ENCODE measurements at regions not wholly inside any gene's neighbourhood (a gene's known extent, or its start where the extent isn't known, plus 50 kb on each side); places are given as distances from the start of the nearest gene placed in this dataset.
A peak's percentile ranks its signal among the peaks of the same experiment; 100 is the strongest.

DNA sequence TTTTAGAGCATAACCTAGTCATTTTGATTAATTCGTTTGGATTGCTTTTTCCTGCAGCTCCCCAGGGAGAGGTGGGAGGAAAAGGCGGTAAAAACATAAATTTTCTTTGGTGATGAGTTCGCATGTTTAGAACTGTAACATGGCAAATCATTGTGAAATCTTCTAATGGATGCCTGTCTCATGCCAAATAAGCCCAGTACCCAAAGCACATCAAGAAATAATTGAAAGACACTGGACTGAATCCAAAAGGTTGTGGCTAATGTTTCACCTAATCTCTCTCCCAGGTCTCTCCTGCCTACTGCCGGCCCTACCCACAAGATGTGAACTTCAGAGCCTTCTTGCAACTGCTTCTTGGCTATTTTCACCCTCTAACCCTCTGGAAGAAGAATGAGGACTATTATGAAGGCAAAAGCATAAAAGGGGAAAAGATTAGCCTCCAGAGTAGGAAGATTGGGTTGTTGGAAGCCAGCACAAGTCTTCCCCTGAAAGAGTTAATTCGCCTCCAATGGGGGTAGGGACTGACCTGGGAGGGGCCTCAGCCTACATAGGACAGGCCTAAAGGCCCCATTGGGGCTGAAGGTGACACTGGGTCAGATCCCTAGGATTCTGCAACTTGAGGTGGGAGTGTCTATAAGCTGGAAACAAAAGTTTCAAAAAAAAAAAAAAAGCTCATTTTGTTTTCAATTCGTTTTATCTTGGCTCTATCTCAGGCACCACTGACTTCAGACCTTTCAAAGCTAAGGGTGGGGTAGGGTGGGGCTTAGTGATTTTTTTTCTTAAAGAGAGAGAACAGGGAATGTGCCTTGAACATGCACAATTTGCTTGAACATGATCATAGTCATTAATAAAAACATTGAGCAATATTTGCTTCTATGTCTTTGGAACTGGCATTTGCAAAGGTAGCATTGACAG is 278.6 kb upstream of the KLF3 start (continued):
- TF ChIP-seq, protein P1, sequence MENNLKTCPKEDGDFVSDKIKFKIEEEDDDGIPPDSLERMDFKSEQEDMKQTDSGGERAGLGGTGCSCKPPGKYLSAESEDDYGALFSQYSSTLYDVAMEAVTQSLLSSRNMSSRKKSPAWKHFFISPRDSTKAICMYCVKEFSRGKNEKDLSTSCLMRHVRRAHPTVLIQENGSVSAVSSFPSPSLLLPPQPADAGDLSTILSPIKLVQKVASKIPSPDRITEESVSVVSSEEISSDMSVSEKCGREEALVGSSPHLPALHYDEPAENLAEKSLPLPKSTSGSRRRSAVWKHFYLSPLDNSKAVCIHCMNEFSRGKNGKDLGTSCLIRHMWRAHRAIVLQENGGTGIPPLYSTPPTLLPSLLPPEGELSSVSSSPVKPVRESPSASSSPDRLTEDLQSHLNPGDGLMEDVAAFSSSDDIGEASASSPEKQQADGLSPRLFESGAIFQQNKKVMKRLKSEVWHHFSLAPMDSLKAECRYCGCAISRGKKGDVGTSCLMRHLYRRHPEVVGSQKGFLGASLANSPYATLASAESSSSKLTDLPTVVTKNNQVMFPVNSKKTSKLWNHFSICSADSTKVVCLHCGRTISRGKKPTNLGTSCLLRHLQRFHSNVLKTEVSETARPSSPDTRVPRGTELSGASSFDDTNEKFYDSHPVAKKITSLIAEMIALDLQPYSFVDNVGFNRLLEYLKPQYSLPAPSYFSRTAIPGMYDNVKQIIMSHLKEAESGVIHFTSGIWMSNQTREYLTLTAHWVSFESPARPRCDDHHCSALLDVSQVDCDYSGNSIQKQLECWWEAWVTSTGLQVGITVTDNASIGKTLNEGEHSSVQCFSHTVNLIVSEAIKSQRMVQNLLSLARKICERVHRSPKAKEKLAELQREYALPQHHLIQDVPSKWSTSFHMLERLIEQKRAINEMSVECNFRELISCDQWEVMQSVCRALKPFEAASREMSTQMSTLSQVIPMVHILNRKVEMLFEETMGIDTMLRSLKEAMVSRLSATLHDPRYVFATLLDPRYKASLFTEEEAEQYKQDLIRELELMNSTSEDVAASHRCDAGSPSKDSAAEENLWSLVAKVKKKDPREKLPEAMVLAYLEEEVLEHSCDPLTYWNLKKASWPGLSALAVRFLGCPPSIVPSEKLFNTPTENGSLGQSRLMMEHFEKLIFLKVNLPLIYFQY (CRISPR knock-in tag; IDR thresholded peaks at IDR 0.05; ENCODE audit: borderline replicate concordance), result no peak
- TF ChIP-seq, protein P2, sequence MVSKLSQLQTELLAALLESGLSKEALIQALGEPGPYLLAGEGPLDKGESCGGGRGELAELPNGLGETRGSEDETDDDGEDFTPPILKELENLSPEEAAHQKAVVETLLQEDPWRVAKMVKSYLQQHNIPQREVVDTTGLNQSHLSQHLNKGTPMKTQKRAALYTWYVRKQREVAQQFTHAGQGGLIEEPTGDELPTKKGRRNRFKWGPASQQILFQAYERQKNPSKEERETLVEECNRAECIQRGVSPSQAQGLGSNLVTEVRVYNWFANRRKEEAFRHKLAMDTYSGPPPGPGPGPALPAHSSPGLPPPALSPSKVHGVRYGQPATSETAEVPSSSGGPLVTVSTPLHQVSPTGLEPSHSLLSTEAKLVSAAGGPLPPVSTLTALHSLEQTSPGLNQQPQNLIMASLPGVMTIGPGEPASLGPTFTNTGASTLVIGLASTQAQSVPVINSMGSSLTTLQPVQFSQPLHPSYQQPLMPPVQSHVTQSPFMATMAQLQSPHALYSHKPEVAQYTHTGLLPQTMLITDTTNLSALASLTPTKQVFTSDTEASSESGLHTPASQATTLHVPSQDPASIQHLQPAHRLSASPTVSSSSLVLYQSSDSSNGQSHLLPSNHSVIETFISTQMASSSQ (IDR thresholded peaks at IDR 0.05; ENCODE audit: low read depth), result peak; percentile 83; the same call in 1 of the 2 replicates
- TF ChIP-seq, protein P2 (CRISPR knock-in tag; IDR thresholded peaks at IDR 0.05; ENCODE audit: borderline replicate concordance), result peak; percentile 84; the same call in 1 of the 2 replicates
- TF ChIP-seq ZNF775 (CRISPR knock-in tag; IDR thresholded peaks at IDR 0.05; ENCODE audit: borderline replicate concordance) (no peak), NR2F6 (IDR thresholded peaks at IDR 0.05) (peak; percentile 70), NR2F6 (CRISPR knock-in tag; IDR thresholded peaks at IDR 0.05) (no peak; the same call in 1 of the 2 replicates), ZNF552 (CRISPR knock-in tag; IDR thresholded peaks at IDR 0.05; ENCODE audit: borderline replicate concordance) (no peak), SIX4 (CRISPR knock-in tag; IDR thresholded peaks at IDR 0.05) (no peak), RFXAP (CRISPR knock-in tag; IDR thresholded peaks at IDR 0.05; ENCODE audit: borderline replicate concordance) (no peak), ZNF629 (CRISPR knock-in tag; conservative IDR thresholded peaks at IDR 0.05) (0 out of 2 replicates have a peak, but pooled peaks have one; percentile 36), PLRG1 (conservative IDR thresholded peaks at IDR 0.05) (no peak), ZNF430 (CRISPR knock-in tag; IDR thresholded peaks at IDR 0.05) (no peak), ZFX (CRISPR knock-in tag; IDR thresholded peaks at IDR 0.05; ENCODE audit: low read depth) (peak; percentile 62; the same call in 1 of the 2 replicates), DMAP1 (CRISPR knock-in tag; IDR thresholded peaks at IDR 0.05) (no peak)
- TF ChIP-seq, protein P3, sequence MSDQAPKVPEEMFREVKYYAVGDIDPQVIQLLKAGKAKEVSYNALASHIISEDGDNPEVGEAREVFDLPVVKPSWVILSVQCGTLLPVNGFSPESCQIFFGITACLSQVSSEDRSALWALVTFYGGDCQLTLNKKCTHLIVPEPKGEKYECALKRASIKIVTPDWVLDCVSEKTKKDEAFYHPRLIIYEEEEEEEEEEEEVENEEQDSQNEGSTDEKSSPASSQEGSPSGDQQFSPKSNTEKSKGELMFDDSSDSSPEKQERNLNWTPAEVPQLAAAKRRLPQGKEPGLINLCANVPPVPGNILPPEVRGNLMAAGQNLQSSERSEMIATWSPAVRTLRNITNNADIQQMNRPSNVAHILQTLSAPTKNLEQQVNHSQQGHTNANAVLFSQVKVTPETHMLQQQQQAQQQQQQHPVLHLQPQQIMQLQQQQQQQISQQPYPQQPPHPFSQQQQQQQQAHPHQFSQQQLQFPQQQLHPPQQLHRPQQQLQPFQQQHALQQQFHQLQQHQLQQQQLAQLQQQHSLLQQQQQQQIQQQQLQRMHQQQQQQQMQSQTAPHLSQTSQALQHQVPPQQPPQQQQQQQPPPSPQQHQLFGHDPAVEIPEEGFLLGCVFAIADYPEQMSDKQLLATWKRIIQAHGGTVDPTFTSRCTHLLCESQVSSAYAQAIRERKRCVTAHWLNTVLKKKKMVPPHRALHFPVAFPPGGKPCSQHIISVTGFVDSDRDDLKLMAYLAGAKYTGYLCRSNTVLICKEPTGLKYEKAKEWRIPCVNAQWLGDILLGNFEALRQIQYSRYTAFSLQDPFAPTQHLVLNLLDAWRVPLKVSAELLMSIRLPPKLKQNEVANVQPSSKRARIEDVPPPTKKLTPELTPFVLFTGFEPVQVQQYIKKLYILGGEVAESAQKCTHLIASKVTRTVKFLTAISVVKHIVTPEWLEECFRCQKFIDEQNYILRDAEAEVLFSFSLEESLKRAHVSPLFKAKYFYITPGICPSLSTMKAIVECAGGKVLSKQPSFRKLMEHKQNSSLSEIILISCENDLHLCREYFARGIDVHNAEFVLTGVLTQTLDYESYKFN (CRISPR knock-in tag; conservative IDR thresholded peaks at IDR 0.05), result peak; percentile 24
- TF ChIP-seq, protein P4, sequence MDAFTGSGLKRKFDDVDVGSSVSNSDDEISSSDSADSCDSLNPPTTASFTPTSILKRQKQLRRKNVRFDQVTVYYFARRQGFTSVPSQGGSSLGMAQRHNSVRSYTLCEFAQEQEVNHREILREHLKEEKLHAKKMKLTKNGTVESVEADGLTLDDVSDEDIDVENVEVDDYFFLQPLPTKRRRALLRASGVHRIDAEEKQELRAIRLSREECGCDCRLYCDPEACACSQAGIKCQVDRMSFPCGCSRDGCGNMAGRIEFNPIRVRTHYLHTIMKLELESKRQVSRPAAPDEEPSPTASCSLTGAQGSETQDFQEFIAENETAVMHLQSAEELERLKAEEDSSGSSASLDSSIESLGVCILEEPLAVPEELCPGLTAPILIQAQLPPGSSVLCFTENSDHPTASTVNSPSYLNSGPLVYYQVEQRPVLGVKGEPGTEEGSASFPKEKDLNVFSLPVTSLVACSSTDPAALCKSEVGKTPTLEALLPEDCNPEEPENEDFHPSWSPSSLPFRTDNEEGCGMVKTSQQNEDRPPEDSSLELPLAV (CRISPR knock-in tag; conservative IDR thresholded peaks at IDR 0.05; ENCODE audit: low read depth), result no peak
